Activated gamma-delta T cell treated with anti-CD3 and anti-CD28 coated beads, Interleukin-2, amount 50 U/mL, for 16 hours (primary cell): ENCODE measurements at regions not wholly inside any gene's neighbourhood (a gene's known extent, or its start where the extent isn't known, plus 50 kb on each side); places are given as distances from the start of the nearest gene placed in this dataset.

ENCODE experiments used
- DNase-seq: peaks from one replicate; pipeline ENCODE4 v3.0.0-alpha.2; 2020; ENCODE audit warnings: low read depth

DNA sequence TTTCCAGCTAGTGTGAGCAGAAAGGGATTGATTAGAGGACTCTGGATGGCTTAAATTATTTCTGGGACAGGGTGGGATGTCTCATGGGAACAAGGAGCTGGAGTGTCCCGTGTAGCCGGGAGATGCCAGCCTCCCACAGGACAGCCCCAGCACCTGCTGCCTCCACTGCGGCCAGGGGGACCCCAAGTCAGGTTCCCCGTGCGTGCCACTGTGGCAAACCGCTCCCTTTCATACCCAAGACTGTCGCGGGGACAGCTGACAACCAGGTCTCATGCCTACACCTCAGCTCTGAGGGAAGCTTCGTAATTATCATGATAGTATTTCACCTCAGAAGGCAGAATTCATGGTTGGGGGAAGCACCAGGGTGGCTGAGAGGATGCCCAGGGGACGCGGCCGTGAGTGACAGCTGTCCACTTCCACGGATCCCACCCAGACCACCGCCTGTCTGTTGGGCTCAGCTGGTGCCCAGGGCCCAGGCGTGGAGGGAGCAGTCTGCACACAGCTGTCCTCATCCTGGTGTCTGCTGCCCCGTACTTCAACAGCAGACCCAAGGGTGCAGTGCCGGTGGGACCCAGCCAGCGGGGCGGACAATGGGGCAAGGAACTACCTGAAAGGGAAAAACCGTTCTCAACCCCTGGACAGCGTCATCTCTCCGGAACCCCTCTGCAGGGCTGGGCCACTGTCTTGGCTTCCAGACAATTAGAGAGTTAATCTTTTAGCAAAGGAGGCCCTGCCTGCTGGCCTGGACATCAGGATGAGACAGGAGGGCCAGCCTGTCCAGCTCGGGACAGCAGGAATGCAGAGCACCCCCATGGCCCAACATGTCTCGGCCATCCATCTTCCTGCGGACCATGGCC, 166.9 kb downstream of the OLFM1 start:
- no peak for DNase-seq

GRCh38 chr9:135255033-135255840, 167.8 kb downstream of the OLFM1 start:
- no peak for DNase-seq

DNA sequence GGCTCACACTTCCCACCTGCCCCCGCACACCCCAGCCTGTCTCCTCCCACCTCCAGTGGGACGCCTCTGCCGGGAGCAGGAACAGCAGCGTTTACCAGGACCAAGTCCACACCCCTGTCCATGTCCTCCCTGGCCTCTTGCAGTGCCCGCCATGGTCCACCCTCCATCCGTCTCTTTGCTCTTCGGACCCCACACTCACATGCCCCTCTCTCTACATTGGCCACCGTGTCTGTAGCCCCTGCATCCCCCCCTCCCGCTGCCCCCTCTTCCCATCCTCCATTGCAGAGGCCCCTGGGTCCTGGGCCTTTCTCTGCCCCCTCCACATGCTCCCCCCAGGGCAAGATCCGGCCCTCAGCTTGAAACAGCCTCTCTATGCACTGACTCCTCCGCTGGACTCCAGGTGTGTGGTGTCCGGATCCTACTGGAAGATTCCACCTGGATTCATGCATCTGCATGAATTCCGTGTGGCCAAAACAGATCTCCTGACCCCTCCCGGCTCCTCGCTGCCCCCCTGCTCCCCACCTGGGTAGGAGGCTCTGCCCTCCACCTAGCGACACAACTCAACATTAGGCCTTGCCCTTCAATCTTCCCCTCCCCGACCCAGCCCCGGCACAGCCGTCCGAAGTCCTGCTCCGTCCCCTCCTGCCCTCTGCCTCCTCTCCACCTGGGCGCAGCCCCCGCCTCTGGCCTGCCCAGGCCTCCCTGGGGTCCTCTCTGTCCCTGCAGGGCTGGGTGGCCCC, 168.5 kb downstream of the OLFM1 start:
- no peak for DNase-seq

DNA sequence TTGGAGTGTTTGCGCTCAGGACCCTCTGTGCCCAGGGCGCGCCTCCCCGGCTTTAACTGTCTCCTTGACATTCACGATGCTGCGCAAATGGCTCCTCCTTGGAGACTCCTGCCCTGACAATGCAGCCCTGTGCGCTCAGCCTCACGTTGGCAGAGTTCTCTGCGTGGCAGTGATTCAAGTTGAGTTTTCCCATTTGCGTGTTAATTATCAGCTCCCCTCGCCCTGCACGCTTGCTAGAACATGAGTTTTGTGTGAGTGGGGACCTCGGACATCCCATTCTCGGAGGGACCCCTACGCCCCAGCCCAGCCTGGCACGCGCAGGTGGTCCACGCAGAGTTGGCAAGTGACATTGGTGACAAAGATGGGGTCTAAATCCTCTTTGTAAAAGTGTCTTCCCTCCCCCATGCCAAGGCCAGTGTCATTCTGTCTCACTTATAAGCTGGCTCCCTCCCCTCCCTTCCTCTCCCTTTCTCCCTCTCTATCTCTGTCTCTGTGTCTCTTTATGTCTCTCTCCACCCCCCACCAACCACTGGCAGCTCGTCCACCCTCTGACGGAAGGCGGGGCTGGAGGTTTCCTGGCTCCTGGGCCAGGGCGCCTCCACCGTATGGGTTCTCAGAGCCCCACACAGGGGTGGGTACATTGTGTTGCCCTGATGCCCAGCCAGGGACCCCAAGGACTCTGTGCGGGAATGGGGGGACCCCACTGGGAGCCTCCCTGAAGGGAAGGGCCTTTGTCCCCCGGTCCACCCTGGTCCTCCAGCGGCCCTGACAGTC, 169.3 kb downstream of the OLFM1 start:
- DNase-seq = no peak

- DNase-seq = no peak
Observed at GRCh38 chr9:135258461-135258860, 171.0 kb downstream of the OLFM1 start.

DNA sequence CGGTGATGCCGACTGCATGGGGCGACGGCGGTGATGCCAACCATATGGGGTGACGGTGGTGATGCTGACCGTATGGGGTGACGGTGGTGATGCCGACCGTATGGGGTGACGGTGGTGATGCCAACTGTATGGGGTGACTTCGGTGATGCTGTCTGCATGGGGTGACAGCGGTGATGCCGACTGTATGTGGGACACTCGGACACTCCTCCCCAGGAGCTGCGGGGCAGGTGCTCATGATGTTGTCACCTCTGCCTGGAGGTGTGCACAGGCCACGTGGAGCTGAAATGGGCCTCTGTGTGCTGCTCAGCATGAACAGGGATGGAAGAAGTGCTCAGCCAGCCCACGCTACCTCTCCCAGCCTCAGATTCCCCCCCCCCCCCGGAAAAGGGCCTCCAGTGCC, 171.8 kb downstream of the OLFM1 start:
- no peak for DNase-seq

DNA sequence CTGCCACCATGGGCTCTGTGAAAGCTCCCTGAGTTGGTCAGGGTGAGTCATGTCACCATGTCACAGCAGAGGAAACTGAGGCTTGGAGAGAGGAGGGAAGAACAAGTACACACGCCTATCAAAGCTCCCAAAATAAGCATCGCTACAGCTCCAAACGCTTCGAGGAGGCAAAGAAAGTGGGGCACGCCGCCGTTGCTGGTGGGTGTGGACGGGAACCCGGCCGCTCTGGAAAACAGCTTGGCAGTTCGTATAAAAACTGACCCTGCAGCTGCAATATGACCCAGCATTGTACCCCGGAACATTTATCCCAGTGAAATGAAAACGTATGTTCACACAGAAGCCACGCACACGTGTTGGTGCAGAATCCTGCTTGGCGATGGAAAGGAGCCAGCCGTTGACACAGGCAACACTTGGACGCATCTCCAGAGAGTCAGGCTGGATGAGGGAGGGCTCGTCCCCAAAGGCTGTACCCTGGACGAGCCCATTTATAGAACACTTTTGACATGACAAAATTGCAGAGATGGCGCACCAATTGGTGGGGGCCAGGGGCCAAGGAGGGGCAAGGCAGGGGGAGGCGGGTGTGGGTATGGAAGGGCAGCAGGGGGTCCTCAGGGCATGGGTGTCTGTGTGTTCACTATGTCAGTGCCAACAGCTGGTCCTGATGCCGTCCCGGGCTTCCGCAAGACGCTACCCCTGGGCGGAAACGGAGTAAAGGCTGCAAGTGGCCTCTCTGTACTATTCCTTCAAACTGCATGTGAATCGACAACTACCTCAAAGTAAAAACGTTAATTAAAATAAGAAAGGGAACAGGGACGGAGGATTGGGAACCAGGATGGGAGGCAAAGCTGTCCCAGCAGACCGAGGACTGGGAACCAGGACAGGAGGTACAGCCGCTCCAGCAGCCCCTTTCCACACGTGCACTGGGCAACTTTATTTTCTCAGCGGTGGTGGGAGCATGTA, 173.0 kb downstream of the OLFM1 start:
- DNase-seq = no peak

GRCh38 chr9:135262248-135262647, 174.8 kb downstream of the OLFM1 start:
- no peak for DNase-seq

GRCh38 chr9:135263511-135263910, 176.0 kb downstream of the OLFM1 start:
- DNase-seq = no peak

DNA sequence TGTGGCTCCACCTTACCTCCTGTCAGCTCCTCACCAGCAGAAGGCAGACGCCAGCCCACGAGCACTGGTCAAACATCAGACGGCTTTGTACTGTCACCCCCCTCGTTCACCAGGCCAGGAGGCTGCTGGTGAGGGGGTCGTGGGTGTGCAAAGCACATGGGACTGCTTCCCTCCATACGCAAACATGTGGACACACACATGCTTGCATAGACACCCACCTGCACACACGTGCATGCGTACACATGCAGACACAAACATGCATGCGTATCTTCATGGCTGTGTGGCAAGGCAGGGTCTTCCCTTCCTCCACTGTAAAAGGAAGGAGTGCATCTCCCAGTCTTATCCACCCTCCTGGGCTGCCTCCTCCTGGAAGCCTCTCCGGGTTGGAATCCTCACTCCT, 178.5 kb downstream of the OLFM1 start:
- DNase-seq = no peak

DNA sequence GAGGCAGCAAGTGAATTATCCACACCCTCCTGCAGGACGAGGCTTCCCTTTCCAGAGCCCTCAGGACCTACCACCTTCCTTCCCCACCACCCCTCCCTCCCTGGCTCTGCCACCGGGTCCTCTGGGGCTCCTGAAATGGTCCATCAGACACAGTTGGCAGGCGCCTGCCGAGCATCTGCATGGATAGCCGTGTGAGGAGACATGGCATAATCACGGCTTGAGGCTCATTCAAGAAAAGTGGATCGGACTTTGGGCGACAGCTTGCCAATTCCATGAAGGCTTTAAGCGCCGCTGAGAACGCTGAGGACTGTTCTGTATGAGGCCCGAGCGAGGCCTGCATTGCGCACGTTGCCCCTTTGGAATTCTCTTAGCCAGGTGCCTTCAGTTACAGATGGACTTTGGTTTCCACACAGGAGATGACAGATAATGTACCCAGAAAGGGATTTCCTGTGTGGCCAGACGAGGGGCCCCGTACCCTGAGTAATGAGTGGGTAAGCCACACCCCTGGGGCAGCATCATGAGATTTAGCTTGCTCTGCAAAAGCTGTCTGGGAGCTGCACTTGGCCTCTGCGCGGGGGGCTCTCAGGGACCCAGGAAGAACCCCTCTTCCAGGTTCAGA, 179.8 kb downstream of the OLFM1 start:
- no peak for DNase-seq

DNA sequence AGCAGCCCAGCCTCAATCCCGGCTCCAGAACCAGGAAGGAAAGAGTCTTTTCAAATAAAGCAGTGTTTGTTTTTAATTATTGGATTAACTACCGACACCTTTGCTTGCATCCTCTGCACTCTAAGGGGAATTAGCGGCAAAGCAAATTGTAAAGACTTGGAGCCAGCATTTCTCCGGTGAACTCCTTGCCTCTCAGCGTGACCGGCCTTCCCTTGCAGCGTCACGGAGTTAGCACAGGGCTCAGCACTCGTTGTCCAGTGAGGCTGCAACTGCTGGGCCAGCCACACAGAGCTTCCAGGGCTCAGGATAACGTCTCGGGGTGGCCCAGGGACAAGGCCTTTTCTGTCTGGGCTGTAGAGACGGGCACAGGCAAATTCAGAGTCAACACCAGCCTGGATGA, 180.6 kb downstream of the OLFM1 start:
- no peak for DNase-seq

DNA sequence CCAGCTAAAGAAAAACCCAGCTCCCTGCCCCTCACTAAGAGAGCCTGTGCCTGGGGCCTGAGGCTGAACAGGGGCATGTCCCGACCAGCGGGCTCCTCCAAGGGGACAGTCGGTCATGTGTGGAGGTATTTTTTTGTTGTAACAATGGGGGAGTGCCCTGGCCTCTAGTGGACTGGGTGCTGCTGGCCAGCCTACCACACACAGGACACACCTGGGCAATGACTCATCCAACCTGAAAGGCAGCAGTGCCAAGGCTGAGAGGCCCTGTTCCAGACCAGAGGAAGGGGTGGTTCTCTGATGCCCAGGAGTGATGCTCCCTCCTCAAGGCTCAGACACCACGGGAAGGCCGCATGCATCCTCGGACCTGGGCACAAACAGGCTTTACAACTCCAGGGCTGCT, 181.5 kb downstream of the OLFM1 start:
- DNase-seq = no peak

- DNase-seq = no peak
Observed at GRCh38 chr9:135269912-135270830, 182.7 kb downstream of the OLFM1 start.

DNA sequence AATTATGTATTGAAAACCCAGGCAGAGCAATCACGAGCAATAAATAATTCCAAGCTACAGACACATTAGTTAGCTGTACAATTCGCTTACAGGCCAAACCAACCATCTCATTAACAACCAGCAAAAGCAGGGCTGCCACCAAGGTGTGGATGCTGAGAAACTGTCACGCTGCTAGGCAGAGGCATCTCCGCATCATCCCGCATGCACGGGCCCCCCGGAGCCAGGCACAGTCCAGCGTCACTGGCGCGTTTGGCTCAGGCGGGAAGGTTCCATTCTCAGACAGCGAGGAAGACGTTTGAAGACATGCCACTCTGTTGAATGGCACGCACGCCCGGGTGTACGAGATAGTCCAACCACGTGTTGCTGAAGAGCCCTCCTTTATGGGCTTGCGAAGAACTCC, 184.0 kb downstream of the OLFM1 start:
- DNase-seq = no peak

DNA sequence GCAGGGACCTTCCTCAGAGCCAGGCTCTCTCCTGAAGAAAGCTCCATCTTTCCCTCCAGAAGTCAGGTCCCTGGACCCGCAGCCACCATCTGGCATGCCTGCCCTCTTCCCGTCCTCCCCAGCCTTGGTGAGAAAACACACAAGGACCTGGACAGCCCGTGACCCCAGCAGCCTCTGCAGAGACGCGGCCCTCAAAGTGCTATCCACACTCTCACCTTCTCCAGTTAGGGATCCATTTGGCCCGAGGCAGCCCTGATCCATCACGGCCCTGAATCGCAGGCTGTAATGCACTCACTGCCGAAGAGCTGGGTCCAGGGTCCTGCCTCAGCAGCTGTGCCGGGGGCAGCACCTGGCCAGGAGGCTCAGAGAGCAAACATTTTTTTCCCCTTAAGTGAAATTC, 185.1 kb downstream of the OLFM1 start:
- no peak for DNase-seq

DNA sequence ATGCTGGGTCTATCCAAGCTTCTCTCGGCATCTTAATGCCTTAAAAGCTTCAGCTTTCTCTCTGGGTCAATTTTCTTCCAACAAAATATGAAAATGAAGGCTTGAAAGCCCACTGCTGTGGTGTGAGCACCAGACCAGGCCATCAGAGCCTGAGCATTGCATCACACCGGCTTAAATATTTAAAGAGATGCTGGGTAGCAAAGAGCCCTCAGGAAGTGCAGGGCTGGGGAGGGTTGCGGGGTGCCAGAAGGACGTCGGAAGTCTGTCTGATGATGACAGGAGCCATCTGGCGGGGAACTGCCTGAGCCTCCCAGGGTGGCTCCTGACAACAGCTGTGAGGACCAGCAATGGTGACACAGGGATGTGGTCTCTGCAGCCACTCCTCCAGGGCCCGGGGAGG, 185.5 kb downstream of the OLFM1 start:
- no peak for DNase-seq

GRCh38 chr9:135275163-135275562, 187.7 kb downstream of the OLFM1 start:
- no peak for DNase-seq
